OCI-LY7 (cell line): ENCODE measurements at regions not wholly inside any gene's neighbourhood (a gene's known extent, or its start where the extent isn't known, plus 50 kb on each side); places are given as distances from the start of the nearest gene placed in this dataset.

Experiments used
- BruUV-seq: library from RNA; stranded (reverse); fragments of 400-500 nt; replicated peaks from 2 replicates; lab custom pipeline; 2021; lab: Mats Ljungman, UMichigan
- CTCF ChIA-PET: fragments of 300-600 bp; sonication (Branson Sonifier 250); formaldehyde crosslinking; loops from one replicate; lab custom pipeline; 2022; ENCODE audit warnings: antibody characterized with exemption; ENCODE audit not compliant: unreplicated experiment; lab: Charles Lee
- POLR2A ChIA-PET: fragments of 300-600 bp; sonication (Branson Sonifier 250); formaldehyde crosslinking; loops from one replicate; lab custom pipeline; 2022; ENCODE audit warnings: antibody characterized with exemption; lab: Charles Lee
- DNase-seq: peaks from one replicate; pipeline ENCODE4 v3.0.0-alpha.2; 2015; ENCODE audit warnings: low spot score
- H2AFZ ChIP-seq: fragments of 200-600 bp; sonication (generic), shearing (Covaris generic); 2 replicates; pipeline ENCODE4 v1.6.1; 2014; ENCODE audit warnings: mild to moderate bottlenecking, antibody characterized with exemption, low read length, moderate library complexity
- H3K27ac ChIP-seq: fragments of 200-600 bp; sonication (generic); 2 replicates; pipeline ENCODE4 v1.5.1; 2014; ENCODE audit warnings: mixed run types, low read depth, mild to moderate bottlenecking, moderate library complexity, low read length, inconsistent platforms; ENCODE audit not compliant: poor library complexity, severe bottlenecking
- H3K36me3 ChIP-seq: fragments of 200-600 bp; sonication (generic); 2 replicates; pipeline ENCODE4 v1.6.1; 2014; ENCODE audit warnings: mild to moderate bottlenecking, antibody characterized with exemption, low read length, moderate library complexity, mixed read lengths; ENCODE audit not compliant: insufficient read depth
- H3K4me1 ChIP-seq: fragments of 200-600 bp; sonication (generic); 2 replicates; pipeline ENCODE4 v1.5.1; 2014; ENCODE audit warnings: mild to moderate bottlenecking, low read length; ENCODE audit not compliant: insufficient read depth, poor library complexity, severe bottlenecking
- H3K4me2 ChIP-seq: fragments of 200-600 bp; sonication (generic); 2 replicates; pipeline ENCODE4 v1.6.1; 2014; ENCODE audit warnings: mild to moderate bottlenecking, low read length
- H3K4me3 ChIP-seq: fragments of 200-600 bp; sonication (generic); 2 replicates; pipeline ENCODE4 v1.5.1; 2014; ENCODE audit warnings: mild to moderate bottlenecking, low read depth, low read length; ENCODE audit not compliant: poor library complexity, severe bottlenecking
- H3K79me2 ChIP-seq: fragments of 200-600 bp; sonication (generic); 2 replicates; pipeline ENCODE4 v1.6.1; 2016; ENCODE audit warnings: low read depth, mild to moderate bottlenecking, low read length, moderate library complexity, mixed read lengths; ENCODE audit not compliant: insufficient read depth
- H3K9me2 ChIP-seq: fragments of 200-600 bp; sonication (generic); 2 replicates; pipeline ENCODE4 v1.6.1; 2016; ENCODE audit warnings: mild to moderate bottlenecking, low read length, mixed read lengths; ENCODE audit not compliant: insufficient read depth
- H3K9me3 ChIP-seq: fragments of 200-600 bp; sonication (generic); 2 replicates; pipeline ENCODE4 v1.6.1; 2014; ENCODE audit warnings: mild to moderate bottlenecking, mixed run types, low read length, mixed read lengths
- H4K20me1 ChIP-seq: fragments of 200-600 bp; sonication (generic); 2 replicates; pipeline ENCODE4 v1.6.1; 2014; ENCODE audit warnings: mild to moderate bottlenecking, antibody characterized with exemption, low read length, moderate library complexity, mixed read lengths; ENCODE audit not compliant: insufficient read depth
- EZH2phosphoT487 ChIP-seq: fragments of 200-600 bp; sonication (generic); IDR thresholded peaks from 2 replicates; pipeline ENCODE4 v1.6.1; 2018; ENCODE audit warnings: low read depth, borderline replicate concordance, mild to moderate bottlenecking, mixed run types, antibody characterized with exemption, low read length, moderate library complexity, mixed read lengths
- intact Hi-C: fragments of 100-400 bp; cut with micrococcal nuclease; formaldehyde crosslinking; loops from one replicate; pipeline ENCODE4 v1.10.0; 2022; ENCODE audit not compliant: unreplicated experiment
- TF ChIP-seq, protein P1 (sequence below): fragments of 200-600 bp; sonication (generic); conservative IDR thresholded peaks from 2 replicates; pipeline ENCODE4 v1.5.1; 2014; ENCODE audit warnings: mild to moderate bottlenecking, antibody characterized with exemption, low read length, moderate library complexity, mixed read lengths

DNA sequence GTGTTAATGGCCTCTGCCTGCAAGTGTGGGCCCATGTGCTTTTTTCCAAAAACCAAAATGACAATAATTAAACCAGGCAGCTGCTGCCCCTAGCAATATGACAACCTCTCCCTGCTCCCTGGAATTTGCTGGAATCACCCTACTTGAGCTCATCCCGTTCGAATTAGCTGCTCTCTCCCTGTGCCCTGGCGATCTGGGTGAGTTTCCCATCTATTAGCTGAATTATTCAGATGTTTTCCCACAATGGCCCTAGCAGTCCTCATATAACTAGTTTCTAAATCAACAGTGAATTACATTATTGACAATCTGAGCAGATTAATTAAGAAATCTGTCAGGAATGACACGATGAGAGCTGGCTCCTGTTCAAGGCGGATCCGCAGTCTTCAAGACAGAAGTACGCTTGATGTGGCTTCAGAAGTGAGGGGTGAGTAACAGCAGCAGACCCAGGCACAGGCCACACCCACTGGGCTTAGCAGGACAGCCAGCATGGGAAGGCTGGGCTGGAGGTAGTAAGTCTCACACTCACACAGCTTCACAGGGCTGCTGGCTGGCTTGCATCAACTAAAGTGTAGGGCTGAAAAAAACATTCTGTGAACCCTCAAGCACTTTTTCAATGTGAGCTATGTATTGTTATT, 366.2 kb upstream of the ID2 start:
- TF ChIP-seq, protein P1, sequence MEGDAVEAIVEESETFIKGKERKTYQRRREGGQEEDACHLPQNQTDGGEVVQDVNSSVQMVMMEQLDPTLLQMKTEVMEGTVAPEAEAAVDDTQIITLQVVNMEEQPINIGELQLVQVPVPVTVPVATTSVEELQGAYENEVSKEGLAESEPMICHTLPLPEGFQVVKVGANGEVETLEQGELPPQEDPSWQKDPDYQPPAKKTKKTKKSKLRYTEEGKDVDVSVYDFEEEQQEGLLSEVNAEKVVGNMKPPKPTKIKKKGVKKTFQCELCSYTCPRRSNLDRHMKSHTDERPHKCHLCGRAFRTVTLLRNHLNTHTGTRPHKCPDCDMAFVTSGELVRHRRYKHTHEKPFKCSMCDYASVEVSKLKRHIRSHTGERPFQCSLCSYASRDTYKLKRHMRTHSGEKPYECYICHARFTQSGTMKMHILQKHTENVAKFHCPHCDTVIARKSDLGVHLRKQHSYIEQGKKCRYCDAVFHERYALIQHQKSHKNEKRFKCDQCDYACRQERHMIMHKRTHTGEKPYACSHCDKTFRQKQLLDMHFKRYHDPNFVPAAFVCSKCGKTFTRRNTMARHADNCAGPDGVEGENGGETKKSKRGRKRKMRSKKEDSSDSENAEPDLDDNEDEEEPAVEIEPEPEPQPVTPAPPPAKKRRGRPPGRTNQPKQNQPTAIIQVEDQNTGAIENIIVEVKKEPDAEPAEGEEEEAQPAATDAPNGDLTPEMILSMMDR, result no peak
- no peak for TF ChIP-seq EZH2phosphoT487
- no peak for DNase-seq
- CTCF ChIA-PET, result interaction anchor here (1.2 kb wide), 1 partner anchor 10 kb away, joined by 4 read pairs; no protein-coding TSS in a partner anchor
- no peaks in the 10 kb centered on the region for H4K20me1 ChIP-seq
- H3K4me2 ChIP-seq, result no peak overlapping the region
- H3K27ac ChIP-seq, result no peak overlapping the region
- H3K4me1 ChIP-seq, result peaks cover 40% of the 10 kb centered on the region
- no peak overlapping the region for H3K4me3 ChIP-seq
- POLR2A ChIA-PET, result interaction anchor here (0.9 kb wide), 1 partner anchor 11 kb away, joined by 4 read pairs; no protein-coding TSS in a partner anchor
- no peaks in the 10 kb centered on the region; the same call in 1 of the 2 replicates for H3K36me3 ChIP-seq
- H3K9me2 ChIP-seq, result no peaks in the 10 kb centered on the region
- no peaks in the 10 kb centered on the region for H3K9me3 ChIP-seq
- H2AFZ ChIP-seq, result no peak overlapping the region
- intact Hi-C loops, result no loop called here
- no TSS peak for BruUV-seq
- no peaks in the 10 kb centered on the region for H3K79me2 ChIP-seq

- Histone ChIP-seq H4K20me1 (no peaks in the 10 kb centered on the region), H3K27ac (no peak overlapping the region), H3K4me1 (peaks cover 33% of the 10 kb centered on the region), H3K4me3 (no peak overlapping the region), H3K79me2 (no peaks in the 10 kb centered on the region), H3K36me3 (no peaks in the 10 kb centered on the region; the same call in 1 of the 2 replicates), H3K4me2 (no peak overlapping the region), H2AFZ (no peak overlapping the region), H3K9me2 (no peaks in the 10 kb centered on the region), H3K9me3 (no peaks in the 10 kb centered on the region)
- BruUV-seq, result no TSS peak
- intact Hi-C loops, result no loop called here
- no peak for DNase-seq
- POLR2A ChIA-PET, result interaction anchor here (0.9 kb wide), 1 partner anchor 11 kb away, joined by 4 read pairs; no protein-coding TSS in a partner anchor
- CTCF ChIA-PET, result no interaction called here
- TF ChIP-seq EZH2phosphoT487, result no peak
- TF ChIP-seq, protein P1, result no peak
Measured at GRCh38 chr2:8316356-8316755, 365.5 kb upstream of the ID2 start.

DNA sequence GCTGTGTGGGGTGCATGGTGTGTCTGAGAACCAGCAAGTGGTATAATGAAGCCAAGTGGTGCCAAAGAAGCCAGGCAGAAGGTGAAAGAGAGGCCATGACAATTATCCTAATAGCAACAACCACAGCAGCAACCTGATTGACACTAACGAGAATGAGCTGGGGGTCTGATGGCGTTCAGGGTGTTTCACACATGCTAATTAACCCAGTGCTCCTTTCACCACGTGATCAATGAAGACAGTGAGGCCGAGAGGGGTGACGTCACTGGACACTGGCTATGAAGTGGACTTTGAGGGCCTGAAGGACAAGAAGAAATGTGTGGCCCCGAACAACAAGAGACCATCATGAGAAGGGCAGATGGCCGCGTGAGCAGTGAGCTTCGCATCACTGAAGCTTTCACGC, 364.4 kb upstream of the ID2 start:
- POLR2A ChIA-PET, result no interaction called here
- H3K36me3 ChIP-seq, result no peaks in the 10 kb centered on the region; the same call in 1 of the 2 replicates
- H3K4me1 ChIP-seq, result peaks cover 23% of the 10 kb centered on the region
- H2AFZ ChIP-seq, result no peak overlapping the region
- no TSS peak for BruUV-seq
- H3K27ac ChIP-seq, result no peak overlapping the region
- DNase-seq, result no peak
- no peak overlapping the region for H3K4me2 ChIP-seq
- intact Hi-C loops, result no loop called here
- TF ChIP-seq, protein P1, result no peak
- no peak for TF ChIP-seq EZH2phosphoT487
- no peaks in the 10 kb centered on the region for H3K9me2 ChIP-seq
- no peaks in the 10 kb centered on the region for H3K79me2 ChIP-seq
- no peaks in the 10 kb centered on the region for H4K20me1 ChIP-seq
- no peaks in the 10 kb centered on the region for H3K9me3 ChIP-seq
- CTCF ChIA-PET, result no interaction called here
- no peak overlapping the region for H3K4me3 ChIP-seq
